GM21529 (cell line): ENCODE measurements at regions not wholly inside any gene's neighbourhood (a gene's known extent, or its start where the extent isn't known, plus 50 kb on each side); places are given as distances from the start of the nearest gene placed in this dataset.
"Not testable (repeated sequence)": the region's sequence is repeated elsewhere in the genome, so short reads cannot be mapped to it uniquely, and the experiment has no call there.

ENCODE experiments used
- ATAC-seq: cut with Tn5 transposase; IDR thresholded peaks from one replicate; pipeline ENCODE4 v1.9.1; 2021; ENCODE audit not compliant: unreplicated experiment

- no peak for ATAC-seq
Observed at GRCh38 chr5:99621772-99622681, 693.2 kb upstream of the CHD1 start.

- no peak for ATAC-seq
Observed at GRCh38 chr5:99617335-99617734, 688.5 kb upstream of the CHD1 start.

- no peak for ATAC-seq
Observed at GRCh38 chr5:99614888-99615287, 686.1 kb upstream of the CHD1 start.

- ATAC-seq = no peak
Observed at GRCh38 chr5:99607124-99607523, 678.3 kb upstream of the CHD1 start.

GRCh38 chr5:99605904-99606303 is 677.1 kb upstream of the CHD1 start:
- ATAC-seq = peak; percentile 69

GRCh38 chr5:99600952-99601351 is 672.1 kb upstream of the CHD1 start:
- no peak for ATAC-seq

GRCh38 chr5:99590806-99591205 is 662.0 kb upstream of the CHD1 start:
- no peak for ATAC-seq

GRCh38 chr5:99589424-99589823 is 660.6 kb upstream of the CHD1 start:
- no peak for ATAC-seq

- ATAC-seq = no peak
Observed at GRCh38 chr5:99587983-99588382, 659.2 kb upstream of the CHD1 start.

- no peak for ATAC-seq
Observed at GRCh38 chr5:99586878-99587277, 658.1 kb upstream of the CHD1 start.

GRCh38 chr5:99581204-99581603 is 652.4 kb upstream of the CHD1 start:
- not testable (repeated sequence) for ATAC-seq

- ATAC-seq = not testable (repeated sequence)
Observed at GRCh38 chr5:99562937-99563627, 634.3 kb upstream of the CHD1 start.

- no peak for ATAC-seq
Observed at GRCh38 chr5:99553211-99553810, 624.5 kb upstream of the CHD1 start.

GRCh38 chr5:99544356-99544755 is 615.5 kb upstream of the CHD1 start:
- no peak for ATAC-seq

GRCh38 chr5:99543841-99544240 is 615.0 kb upstream of the CHD1 start:
- no peak for ATAC-seq

GRCh38 chr5:99534241-99534640 is 605.4 kb upstream of the CHD1 start:
- not testable (repeated sequence) for ATAC-seq

- not testable (repeated sequence) for ATAC-seq
Observed at GRCh38 chr5:99521666-99522065, 592.9 kb upstream of the CHD1 start.

- not testable (repeated sequence) for ATAC-seq
Observed at GRCh38 chr5:99515864-99516490, 587.2 kb upstream of the CHD1 start.

- not testable (repeated sequence) for ATAC-seq
Observed at GRCh38 chr5:99510237-99510866, 581.5 kb upstream of the CHD1 start.

- not testable (repeated sequence) for ATAC-seq
Observed at GRCh38 chr5:99509064-99509463, 580.3 kb upstream of the CHD1 start.

GRCh38 chr5:99495456-99495855 is 566.6 kb upstream of the CHD1 start:
- ATAC-seq = not testable (repeated sequence)
